Spleen (tissue), 11 donors: ENCODE measurements at regions not wholly inside any gene's neighbourhood (a gene's known extent, or its start where the extent isn't known, plus 50 kb on each side); places are given as distances from the start of the nearest gene placed in this dataset.
"Not testable (repeated sequence)": the region's sequence is repeated elsewhere in the genome, so short reads cannot be mapped to it uniquely, and the experiment has no call there.

Experiments used
- DNase-seq: peaks from one replicate; pipeline ENCODE4 v3.0.0-alpha.2; 2020
- H3K27ac ChIP-seq, 8 donors: fragments of 200-600 bp; sonication (generic) in 7 of 8; 1 replicate in 4 of 8; 2 replicates in 4 of 8; pipeline versions ENCODE4 v1.5.0 to v1.8.0; 2016 to 2021; ENCODE audit warnings: inconsistent platforms in 4 of 8, mild to moderate bottlenecking in 4 of 8, moderate library complexity in 1 of 8
- H3K27me3 ChIP-seq, 7 donors: fragments of 200-600 bp; sonication (generic) in 6 of 7; replicated peaks in 1 of 7; 1 replicate in 4 of 7; 2 replicates in 3 of 7; pipeline versions ENCODE4 v1.5.0 to v1.8.0; 2016 to 2021; ENCODE audit warnings: inconsistent platforms in 3 of 7, mild to moderate bottlenecking in 1 of 7
- H3K36me3 ChIP-seq, 6 donors: fragments of 200-600 bp; sonication (generic) in 5 of 6; 1 replicate in 4 of 6; 2 replicates in 2 of 6; pipeline versions ENCODE4 v1.5.0 to v1.8.0; 2016 to 2021; ENCODE audit warnings: inconsistent platforms in 2 of 6
- H3K4me1 ChIP-seq, 6 donors: fragments of 200-600 bp; sonication (generic) in 5 of 6; 1 replicate in 3 of 6; 2 replicates in 3 of 6; pipeline versions ENCODE4 v1.5.0 to v1.8.0; 2016 to 2021; ENCODE audit warnings: inconsistent platforms in 3 of 6
- H3K4me3 ChIP-seq, 8 donors: fragments of 200-600 bp; sonication (generic) in 7 of 8; 1 replicate in 4 of 8; 2 replicates in 4 of 8; pipeline versions ENCODE4 v1.5.0 to v1.8.0; 2016 to 2021; ENCODE audit warnings: inconsistent platforms in 4 of 8, mild to moderate bottlenecking in 4 of 8, moderate library complexity in 2 of 8
- H3K9me3 ChIP-seq, 8 donors: fragments of 200-600 bp; sonication (generic) in 7 of 8; 1 replicate in 4 of 8; 2 replicates in 4 of 8; pipeline versions ENCODE4 v1.5.0 to v1.8.0; 2016 to 2021; ENCODE audit warnings: inconsistent platforms in 4 of 8
- CTCF ChIP-seq, 11 experiments: fragments of 200-600 bp in 7 of 11; fragments of 450-650 bp in 4 of 11; sonication (generic) in 4 of 11; IDR thresholded peaks in 8 of 11; conservative IDR thresholded peaks in 3 of 11; 1 replicate in 7 of 11; 2 replicates in 4 of 11; pipeline versions ENCODE4 v1.4.0 to v1.8.0; 2016 to 2021; ENCODE audit warnings: antibody characterized with exemption in 11 of 11, inconsistent platforms in 4 of 11, mild to moderate bottlenecking in 1 of 11
- POLR2A ChIP-seq, 3 donors: fragments of 450-650 bp; IDR thresholded peaks; one replicate each; pipeline ENCODE4 v1.5.1; 2017; ENCODE audit warnings: antibody characterized with exemption in 3 of 3, mild to moderate bottlenecking in 1 of 3
- POLR2AphosphoS5 ChIP-seq, 3 donors: sonication (generic); formaldehyde crosslinking; IDR thresholded peaks; one replicate each; pipeline ENCODE4 v1.5.1; 2017; ENCODE audit warnings: antibody characterized with exemption in 3 of 3
- WGBS, 5 donors: extraction: QIAGEN DNeasy Blood & Tissue Kit in 3 of 5; methylation state at CpG; one replicate each; pipeline versions ENCODE4 v1.1.5 to v1.1.7; 2013 to 2018; 5-methylcytosine and 5-hydroxymethylcytosine counted together
- intact Hi-C: fragments of 100-400 bp; cut with DNase I; formaldehyde crosslinking; loops from one replicate; pipeline ENCODE4 v1.15.0; 2023; ENCODE audit warnings: low total_unique reads
- donor health status: healthy with polysubstance abuse.
- donor health status: DM: no; HTN: no; CAD: no; lungs with moderate emphysema.
- donor health status: DM: no; HTN: no; CAD: no.
- donor health status: Bipolar disorder and iron deficiency.
- donor health status: healthy.
- donor health status: DM: no; HTN: no; CAD: no.
- donor health status: DM: yes; HTN: yes; CAD: no.

GRCh38 chr3:4158329-4158728 is 144.8 kb upstream of the SETMAR start:
- no peak for DNase-seq
- Histone ChIP-seq H3K4me3 (no peak overlapping the region), H3K4me1 (no peaks in the 10 kb centered on the region), H3K27me3 (no peaks in the 10 kb centered on the region), H3K27ac (no peak overlapping the region), H3K9me3 (peaks cover 0 to 4% (median 0%) of the 10 kb centered on the region in 8 donors), H3K36me3 (no peaks in the 10 kb centered on the region)
- WGBS, 5 donors: 93 to 100% (median 94%) methylated on average over 2 of the region's 2 CpGs
- intact Hi-C loops: no loop called here
- TF ChIP-seq CTCF (IDR thresholded peaks at IDR 0.05 in 8 of 11, conservative IDR thresholded peaks at IDR 0.05 in 3 of 11): no peak

GRCh38 chr3:4162096-4162495 is 141.1 kb upstream of the SETMAR start:
- Histone ChIP-seq H3K4me1 (no peaks in the 10 kb centered on the region), H3K36me3 (no peaks in the 10 kb centered on the region), H3K27me3 (no peaks in the 10 kb centered on the region), H3K27ac (no peak overlapping the region), H3K9me3 (peaks cover 0 to 13% (median under 1%) of the 10 kb centered on the region in 8 donors), H3K4me3 (no peak overlapping the region)
- WGBS, 5 donors: 32 to 95% (median 89%) methylated on average over 1 of the region's 1 CpG; no CpG with 5 or more reads in 1 of the 5 donors
- intact Hi-C loops: no loop called here
- TF ChIP-seq POLR2A (IDR thresholded peaks at IDR 0.05): no peak
- no peak for TF ChIP-seq CTCF (IDR thresholded peaks at IDR 0.05 in 8 of 11, conservative IDR thresholded peaks at IDR 0.05 in 3 of 11)
- no peak for TF ChIP-seq POLR2AphosphoS5 (IDR thresholded peaks at IDR 0.05)
- no peak for DNase-seq

- H3K36me3 ChIP-seq: no peaks in the 10 kb centered on the region
These were observed 140.2 kb upstream of the SETMAR start for GRCh38 chr3:4163011-4163410.

GRCh38 chr3:4166540-4166939 is 136.6 kb upstream of the SETMAR start:
- intact Hi-C loops: no loop called here
- Histone ChIP-seq H3K27me3 (no peaks in the 10 kb centered on the region), H3K36me3 (no peaks in the 10 kb centered on the region), H3K4me1 (no peaks in the 10 kb centered on the region), H3K9me3 (peaks cover 0 to 19% (median 7%) of the 10 kb centered on the region in 8 donors), H3K4me3 (no peak overlapping the region), H3K27ac (no peak overlapping the region)
- TF ChIP-seq POLR2A (IDR thresholded peaks at IDR 0.05): no peak
- WGBS, 5 donors: 80 to 92% (median 90%) methylated on average over 5 of the region's 5 CpGs
- DNase-seq: no peak

More at GRCh38 chr3:4163011-4163410, 140.2 kb upstream of the SETMAR start:
- H3K4me3 ChIP-seq: no peak overlapping the region
- peaks cover 0 to 18% (median 7%) of the 10 kb centered on the region in 8 donors for H3K9me3 ChIP-seq
- DNase-seq: no peak
- intact Hi-C loops: no loop called here
- TF ChIP-seq POLR2AphosphoS5 (IDR thresholded peaks at IDR 0.05) (no peak), CTCF (IDR thresholded peaks at IDR 0.05 in 8 of 11, conservative IDR thresholded peaks at IDR 0.05 in 3 of 11) (no peak), POLR2A (IDR thresholded peaks at IDR 0.05) (no peak)
- no peaks in the 10 kb centered on the region for H3K27me3 ChIP-seq
- H3K27ac ChIP-seq: no peak overlapping the region
- 75 to 96% (median 83%) methylated on average over 2 of the region's 2 CpGs for WGBS, 5 donors
- H3K4me1 ChIP-seq: no peaks in the 10 kb centered on the region

GRCh38 chr3:4167230-4167629 is 135.9 kb upstream of the SETMAR start:
- not testable (repeated sequence) for H3K36me3 ChIP-seq

More at GRCh38 chr3:4167230-4167629, 135.9 kb upstream of the SETMAR start:
- intact Hi-C loops, H3K27me3 ChIP-seq, DNase-seq, H3K4me1 ChIP-seq, H3K4me3 ChIP-seq, H3K27ac ChIP-seq: not testable (repeated sequence)
- WGBS, 5 donors: 86 to 100% (median 93%) methylated on average over 1 of the region's 1 CpG
- H3K9me3 ChIP-seq: peaks cover 0 to 19% (median 7%) of the 10 kb centered on the region in 8 donors
